NCI-H82 treated with DMSO at 0.1 percent for 48 hours (cell line): ENCODE measurements at regions not wholly inside any gene's neighbourhood (a gene's known extent, or its start where the extent isn't known, plus 50 kb on each side); places are given as distances from the start of the nearest gene placed in this dataset.
"Not testable (repeated sequence)": the region's sequence is repeated elsewhere in the genome, so short reads cannot be mapped to it uniquely, and the experiment has no call there.

Experiments used
- DNase-seq: peaks from one replicate; lab custom pipeline; 2025; ENCODE audit not compliant: unreplicated experiment; lab: John Stamatoyannopoulos, UW

- no peak for DNase-seq
Observed at GRCh38 chr6:25150863-25151262, 128.3 kb upstream of the CARMIL1 start.

- no peak for DNase-seq
Observed at GRCh38 chr6:25153079-25153478, 126.1 kb upstream of the CARMIL1 start.

GRCh38 chr6:25154034-25154596, 125.1 kb upstream of the CARMIL1 start:
- no peak for DNase-seq

GRCh38 chr6:25155211-25155610, 124.0 kb upstream of the CARMIL1 start:
- no peak for DNase-seq

- DNase-seq, result no peak
Observed at GRCh38 chr6:25156123-25156522, 123.1 kb upstream of the CARMIL1 start.

- DNase-seq, result no peak
Observed at GRCh38 chr6:25157183-25157582, 122.0 kb upstream of the CARMIL1 start.

- no peak for DNase-seq
Observed at GRCh38 chr6:25157842-25158241, 121.3 kb upstream of the CARMIL1 start.

GRCh38 chr6:25160134-25160533, 119.0 kb upstream of the CARMIL1 start:
- DNase-seq, result not testable (repeated sequence)

- DNase-seq, result no peak
Observed at GRCh38 chr6:25165177-25165576, 114.0 kb upstream of the CARMIL1 start.

GRCh38 chr6:25165800-25166199, 113.4 kb upstream of the CARMIL1 start:
- no peak for DNase-seq

- DNase-seq, result no peak
Observed at GRCh38 chr6:25166955-25167748, 112.0 kb upstream of the CARMIL1 start.

- DNase-seq, result no peak
Observed at GRCh38 chr6:25167961-25168360, 111.2 kb upstream of the CARMIL1 start.

- no peak for DNase-seq
Observed at GRCh38 chr6:25168637-25169036, 110.5 kb upstream of the CARMIL1 start.

GRCh38 chr6:25169553-25169952, 109.6 kb upstream of the CARMIL1 start:
- no peak for DNase-seq

- DNase-seq, result no peak
Observed at GRCh38 chr6:25169961-25170360, 109.2 kb upstream of the CARMIL1 start.

GRCh38 chr6:25170640-25171039, 108.5 kb upstream of the CARMIL1 start:
- no peak for DNase-seq

- no peak for DNase-seq
Observed at GRCh38 chr6:25171301-25171700, 107.9 kb upstream of the CARMIL1 start.

GRCh38 chr6:25172819-25173218, 106.4 kb upstream of the CARMIL1 start:
- no peak for DNase-seq

GRCh38 chr6:25173246-25173645, 105.9 kb upstream of the CARMIL1 start:
- no peak for DNase-seq

- DNase-seq, result no peak
Observed at GRCh38 chr6:25173951-25174474, 105.2 kb upstream of the CARMIL1 start.

GRCh38 chr6:25174678-25175077, 104.5 kb upstream of the CARMIL1 start:
- DNase-seq, result no peak

GRCh38 chr6:25175196-25175595, 104.0 kb upstream of the CARMIL1 start:
- no peak for DNase-seq

GRCh38 chr6:25175681-25176080, 103.5 kb upstream of the CARMIL1 start:
- DNase-seq, result no peak
